ENCODE measurements at regions not wholly inside any gene's neighbourhood (a gene's known extent, or its start where the extent isn't known, plus 50 kb on each side); places are given as distances from the start of the nearest gene placed in this dataset.

DNA sequence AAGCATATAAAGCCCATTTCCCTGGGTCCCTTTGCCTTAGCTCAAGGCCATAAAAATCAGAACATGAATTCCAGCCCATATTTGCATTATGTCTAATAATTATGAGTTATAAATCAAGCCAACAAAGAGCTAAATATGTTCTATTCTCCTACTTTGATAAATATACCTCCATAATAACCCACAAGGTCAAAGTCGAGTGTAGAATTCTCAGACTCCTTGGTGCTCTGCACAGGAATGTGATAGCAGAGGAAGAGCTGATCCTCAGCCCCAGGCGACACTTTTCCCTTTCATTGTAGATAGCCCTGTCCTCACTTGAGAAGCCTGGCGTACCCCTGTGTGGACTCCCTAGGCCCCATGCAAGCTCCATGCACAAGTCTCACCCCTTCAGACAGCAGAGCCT lies 85.6 kb downstream of the CASP3 start:
- TF ChIP-seq EZH2 (IDR thresholded peaks at IDR 0.05; ENCODE audit: insufficient read depth, low read length), result no peak
- TF ChIP-seq, protein P1, sequence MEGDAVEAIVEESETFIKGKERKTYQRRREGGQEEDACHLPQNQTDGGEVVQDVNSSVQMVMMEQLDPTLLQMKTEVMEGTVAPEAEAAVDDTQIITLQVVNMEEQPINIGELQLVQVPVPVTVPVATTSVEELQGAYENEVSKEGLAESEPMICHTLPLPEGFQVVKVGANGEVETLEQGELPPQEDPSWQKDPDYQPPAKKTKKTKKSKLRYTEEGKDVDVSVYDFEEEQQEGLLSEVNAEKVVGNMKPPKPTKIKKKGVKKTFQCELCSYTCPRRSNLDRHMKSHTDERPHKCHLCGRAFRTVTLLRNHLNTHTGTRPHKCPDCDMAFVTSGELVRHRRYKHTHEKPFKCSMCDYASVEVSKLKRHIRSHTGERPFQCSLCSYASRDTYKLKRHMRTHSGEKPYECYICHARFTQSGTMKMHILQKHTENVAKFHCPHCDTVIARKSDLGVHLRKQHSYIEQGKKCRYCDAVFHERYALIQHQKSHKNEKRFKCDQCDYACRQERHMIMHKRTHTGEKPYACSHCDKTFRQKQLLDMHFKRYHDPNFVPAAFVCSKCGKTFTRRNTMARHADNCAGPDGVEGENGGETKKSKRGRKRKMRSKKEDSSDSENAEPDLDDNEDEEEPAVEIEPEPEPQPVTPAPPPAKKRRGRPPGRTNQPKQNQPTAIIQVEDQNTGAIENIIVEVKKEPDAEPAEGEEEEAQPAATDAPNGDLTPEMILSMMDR (IDR thresholded peaks at IDR 0.05; ENCODE audit: insufficient read depth, low read depth, low read length), result no peak
